HL-60 (cell line): ENCODE measurements at regions not wholly inside any gene's neighbourhood (a gene's known extent, or its start where the extent isn't known, plus 50 kb on each side); places are given as distances from the start of the nearest gene placed in this dataset.

Source experiments
- DNase-seq, 2 experiments: peaks; one replicate each; pipeline ENCODE4 v3.0.0-alpha.2; 2010 to 2020; ENCODE audit warnings: low read depth in 1 of 2, low spot score in 1 of 2
- H3K27ac ChIP-seq: fragments of 250-450 bp; sonication (Bioruptor Pico); replicated peaks from 2 replicates; pipeline ENCODE4 v1.5.1; 2020; ENCODE audit warnings: mild to moderate bottlenecking, moderate library complexity
- H3K27me3 ChIP-seq: fragments of 250-450 bp; sonication (Bioruptor Pico); 2 replicates; pipeline ENCODE4 v1.5.1; 2021; ENCODE audit warnings: mild to moderate bottlenecking, moderate library complexity; ENCODE audit not compliant: insufficient read depth, poor library complexity, severe bottlenecking
- H3K4me3 ChIP-seq: replicated peaks from 2 replicates; pipeline ENCODE4 v1.5.1; 2011; ENCODE audit warnings: mild to moderate bottlenecking, control low read depth, low read length; ENCODE audit not compliant: insufficient read depth
- CTCF ChIP-seq: IDR thresholded peaks from one replicate; pipeline ENCODE4 v1.5.1; 2011; ENCODE audit warnings: low read length, control low read depth, inconsistent platforms; ENCODE audit not compliant: insufficient read depth
- GABPA ChIP-seq: IDR thresholded peaks from 2 replicates; pipeline ENCODE4 v1.6.1; 2012; ENCODE audit warnings: low read depth
- POLR2AphosphoS5 ChIP-seq: IDR thresholded peaks from 2 replicates; pipeline ENCODE4 v1.6.1; 2012; ENCODE audit warnings: low read depth
- REST ChIP-seq: IDR thresholded peaks from 2 replicates; pipeline ENCODE4 v1.6.1; 2012; ENCODE audit warnings: low read depth; ENCODE audit not compliant: insufficient replicate concordance
- SPI1 ChIP-seq: IDR thresholded peaks from 2 replicates; pipeline ENCODE4 v1.6.1; 2012; ENCODE audit warnings: low read depth, mild to moderate bottlenecking, borderline replicate concordance

- Histone ChIP-seq H3K27ac (no peak overlapping the region), H3K27me3 (peaks cover 9% of the 10 kb centered on the region), H3K4me3 (no peak overlapping the region)
- TF ChIP-seq POLR2AphosphoS5 (no peak), REST (no peak), SPI1 (no peak), CTCF (no peak), GABPA (no peak)
- no peak for DNase-seq
Observed at GRCh38 chr18:47615043-47615442, 315.4 kb downstream of the SMAD2 start.

- Histone ChIP-seq H3K27me3 (peaks cover 9% of the 10 kb centered on the region), H3K4me3 (no peak overlapping the region), H3K27ac (no peak overlapping the region)
- no peak for DNase-seq
- TF ChIP-seq GABPA (no peak), SPI1 (no peak), CTCF (no peak), POLR2AphosphoS5 (no peak)
Observed at GRCh38 chr18:47613929-47614328, 316.5 kb downstream of the SMAD2 start.

GRCh38 chr18:47611649-47612048 is 318.8 kb downstream of the SMAD2 start:
- Histone ChIP-seq H3K4me3 (no peak overlapping the region), H3K27ac (no peak overlapping the region), H3K27me3 (peaks cover 9% of the 10 kb centered on the region)
- TF ChIP-seq SPI1 (no peak), GABPA (no peak), REST (no peak), POLR2AphosphoS5 (no peak), CTCF (no peak)
- DNase-seq = no peak

- no peak for DNase-seq
- H3K4me3 ChIP-seq = no peak overlapping the region
- H3K27me3 ChIP-seq = peaks cover 11% of the 10 kb centered on the region
- H3K27ac ChIP-seq = no peak overlapping the region
- no peak for TF ChIP-seq CTCF
- no peak for TF ChIP-seq REST
- no peak for TF ChIP-seq GABPA
- no peak for TF ChIP-seq SPI1
- TF ChIP-seq POLR2AphosphoS5 = no peak
Observed at GRCh38 chr18:47606526-47606925, 323.9 kb downstream of the SMAD2 start.
